ENCODE measurements at regions not wholly inside any gene's neighbourhood (a gene's known extent, or its start where the extent isn't known, plus 50 kb on each side); places are given as distances from the start of the nearest gene placed in this dataset.

- Histone ChIP-seq H3K27me3 (no peaks in the 10 kb centered on the region), H3K36me3 (no peaks in the 10 kb centered on the region), H3K27ac (no peak overlapping the region), H3K4me1 (no peaks in the 10 kb centered on the region), H3K4me3 (no peak overlapping the region), H3K9me3 (no peaks in the 10 kb centered on the region)
- TF ChIP-seq POLR2A (IDR thresholded peaks at IDR 0.05) = no peak
- TF ChIP-seq CTCF (IDR thresholded peaks at IDR 0.05) = no peak
- ATAC-seq (no peak), DNase-seq (no peak)
- WGBS (ENCODE audit: insufficient coverage, low coverage, low lambda C conversion rate, missing lambda C conversion rate) = 35% methylated on average over 5 of the region's 5 CpGs
- intact Hi-C loops (cut with DNase I) = no loop called here
Measured at GRCh38 chr2:6236317-6236716, 544.1 kb downstream of the SOX11 start.

GRCh38 chr2:6237039-6237660 is 545.0 kb downstream of the SOX11 start:
- Histone ChIP-seq H3K4me1 (no peaks in the 10 kb centered on the region), H3K4me3 (no peak overlapping the region), H3K27me3 (no peaks in the 10 kb centered on the region), H3K27ac (no peak overlapping the region), H3K36me3 (no peaks in the 10 kb centered on the region), H3K9me3 (no peaks in the 10 kb centered on the region)
- 77% methylated on average over 8 of the region's 8 CpGs for WGBS (ENCODE audit: insufficient coverage, low coverage, low lambda C conversion rate, missing lambda C conversion rate)
- intact Hi-C loops (cut with DNase I) = no loop called here
- DNase-seq (no peak), ATAC-seq (no peak)
- TF ChIP-seq POLR2A (IDR thresholded peaks at IDR 0.05) (no peak), CTCF (IDR thresholded peaks at IDR 0.05) (no peak)

GRCh38 chr2:6249557-6249956 is 557.4 kb downstream of the SOX11 start:
- DNase-seq (no peak), ATAC-seq (no peak)
- no peaks in the 10 kb centered on the region for H3K36me3 ChIP-seq
- H3K27ac ChIP-seq = no peak overlapping the region
- H3K9me3 ChIP-seq = no peaks in the 10 kb centered on the region
- no peak for TF ChIP-seq POLR2A (IDR thresholded peaks at IDR 0.05)
- TF ChIP-seq CTCF (IDR thresholded peaks at IDR 0.05) = no peak
- no peak overlapping the region for H3K4me3 ChIP-seq
- WGBS (ENCODE audit: insufficient coverage, low coverage, low lambda C conversion rate, missing lambda C conversion rate) = 58% methylated on average over 5 of the region's 5 CpGs
- H3K4me1 ChIP-seq = no peaks in the 10 kb centered on the region
- intact Hi-C loops (cut with DNase I) = no loop called here
- no peaks in the 10 kb centered on the region for H3K27me3 ChIP-seq

- ATAC-seq (no peak), DNase-seq (no peak)
- Histone ChIP-seq H3K36me3 (no peaks in the 10 kb centered on the region), H3K4me1 (no peaks in the 10 kb centered on the region), H3K27ac (no peak overlapping the region), H3K27me3 (no peaks in the 10 kb centered on the region), H3K4me3 (no peak overlapping the region), H3K9me3 (no peaks in the 10 kb centered on the region)
- 7% methylated on average over 2 of the region's 2 CpGs for WGBS (ENCODE audit: insufficient coverage, low coverage, low lambda C conversion rate, missing lambda C conversion rate)
- intact Hi-C loops (cut with DNase I) = no loop called here
- TF ChIP-seq POLR2A (IDR thresholded peaks at IDR 0.05) = no peak
- no peak for TF ChIP-seq CTCF (IDR thresholded peaks at IDR 0.05)
Measured at GRCh38 chr2:6254441-6254840, 562.3 kb downstream of the SOX11 start.

- H3K36me3 ChIP-seq = no peaks in the 10 kb centered on the region
- TF ChIP-seq CTCF (IDR thresholded peaks at IDR 0.05) = no peak
- no peak for TF ChIP-seq POLR2A (IDR thresholded peaks at IDR 0.05)
- H3K4me3 ChIP-seq = no peak overlapping the region
- ATAC-seq (no peak), DNase-seq (no peak)
- intact Hi-C loops (cut with DNase I) = no loop called here
- H3K9me3 ChIP-seq = no peaks in the 10 kb centered on the region
- 69% methylated on average over 3 of the region's 3 CpGs for WGBS (ENCODE audit: insufficient coverage, low coverage, low lambda C conversion rate, missing lambda C conversion rate)
- H3K27me3 ChIP-seq = no peaks in the 10 kb centered on the region
- no peaks in the 10 kb centered on the region for H3K4me1 ChIP-seq
- no peak overlapping the region for H3K27ac ChIP-seq
Measured at GRCh38 chr2:6264198-6264597, 572.0 kb downstream of the SOX11 start.

All from right lobe of liver (tissue), 6 donors.